Mammary epithelial cell (primary cell): ENCODE measurements at regions not wholly inside any gene's neighbourhood (a gene's known extent, or its start where the extent isn't known, plus 50 kb on each side); places are given as distances from the start of the nearest gene placed in this dataset.

Experiments
- EZH2 ChIP-seq: IDR thresholded peaks from 2 replicates; pipeline ENCODE4 v1.6.1; 2012; ENCODE audit warnings: low read length, inconsistent platforms, borderline replicate concordance
- TF ChIP-seq, protein P1 (sequence below), 2 donors: IDR thresholded peaks in 1 of 2; conservative IDR thresholded peaks in 1 of 2; 2 replicates each; pipeline ENCODE4 v1.5.1; 2011 to 2012; ENCODE audit warnings: inconsistent platforms in 2 of 2, low read length in 2 of 2, mild to moderate bottlenecking in 2 of 2, control low read depth in 1 of 2, low read depth in 1 of 2; ENCODE audit not compliant: insufficient read depth in 1 of 2; ENCODE audit errors: extremely low read depth in 1 of 2

DNA sequence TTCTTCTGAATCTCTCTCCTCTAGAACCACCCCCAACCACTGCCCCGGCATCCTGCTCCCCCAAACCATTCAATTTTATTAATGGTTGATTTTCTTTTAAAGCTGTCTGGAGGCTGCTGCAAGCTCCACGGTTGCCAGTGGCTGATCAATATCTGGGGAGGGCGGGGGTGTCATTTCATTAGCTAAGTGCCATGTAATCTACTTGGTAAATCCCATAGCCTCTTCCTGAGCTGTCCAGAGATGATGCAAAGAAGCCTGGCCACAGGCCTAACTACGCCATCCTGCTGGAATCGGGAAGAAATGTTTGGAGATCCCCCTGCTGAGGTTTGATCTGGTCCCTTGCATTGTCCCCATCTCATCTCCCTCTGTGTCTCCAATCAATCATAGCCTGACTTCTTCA is 440.1 kb downstream of the MIAT start:
- TF ChIP-seq, protein P1, sequence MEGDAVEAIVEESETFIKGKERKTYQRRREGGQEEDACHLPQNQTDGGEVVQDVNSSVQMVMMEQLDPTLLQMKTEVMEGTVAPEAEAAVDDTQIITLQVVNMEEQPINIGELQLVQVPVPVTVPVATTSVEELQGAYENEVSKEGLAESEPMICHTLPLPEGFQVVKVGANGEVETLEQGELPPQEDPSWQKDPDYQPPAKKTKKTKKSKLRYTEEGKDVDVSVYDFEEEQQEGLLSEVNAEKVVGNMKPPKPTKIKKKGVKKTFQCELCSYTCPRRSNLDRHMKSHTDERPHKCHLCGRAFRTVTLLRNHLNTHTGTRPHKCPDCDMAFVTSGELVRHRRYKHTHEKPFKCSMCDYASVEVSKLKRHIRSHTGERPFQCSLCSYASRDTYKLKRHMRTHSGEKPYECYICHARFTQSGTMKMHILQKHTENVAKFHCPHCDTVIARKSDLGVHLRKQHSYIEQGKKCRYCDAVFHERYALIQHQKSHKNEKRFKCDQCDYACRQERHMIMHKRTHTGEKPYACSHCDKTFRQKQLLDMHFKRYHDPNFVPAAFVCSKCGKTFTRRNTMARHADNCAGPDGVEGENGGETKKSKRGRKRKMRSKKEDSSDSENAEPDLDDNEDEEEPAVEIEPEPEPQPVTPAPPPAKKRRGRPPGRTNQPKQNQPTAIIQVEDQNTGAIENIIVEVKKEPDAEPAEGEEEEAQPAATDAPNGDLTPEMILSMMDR (conservative IDR thresholded peaks at IDR 0.05 in 1 of 2, IDR thresholded peaks at IDR 0.05 in 1 of 2; ENCODE audit: extremely low read depth in 1 of 2, insufficient read depth in 1 of 2, low read depth in 1 of 2, low read length in 2 of 2), result no peak
- TF ChIP-seq EZH2, result no peak
